SU-DHL-6 (cell line): ENCODE measurements at regions not wholly inside any gene's neighbourhood (a gene's known extent, or its start where the extent isn't known, plus 50 kb on each side); places are given as distances from the start of the nearest gene placed in this dataset.

Experiments
- EZH2phosphoT487 ChIP-seq: fragments of 200-600 bp; sonication (generic), shearing (Covaris generic); conservative IDR thresholded peaks from 2 replicates; pipeline ENCODE4 v1.6.1; 2018; ENCODE audit warnings: mild to moderate bottlenecking, antibody characterized with exemption, low read length, moderate library complexity, mixed read lengths
- TF ChIP-seq, protein P1 (sequence below): fragments of 200-600 bp; sonication (generic); IDR thresholded peaks from one replicate; pipeline ENCODE4 v1.5.1; 2017; ENCODE audit warnings: antibody characterized with exemption, mild to moderate bottlenecking, low read length, moderate library complexity; ENCODE audit not compliant: insufficient read depth, poor library complexity, severe bottlenecking

DNA sequence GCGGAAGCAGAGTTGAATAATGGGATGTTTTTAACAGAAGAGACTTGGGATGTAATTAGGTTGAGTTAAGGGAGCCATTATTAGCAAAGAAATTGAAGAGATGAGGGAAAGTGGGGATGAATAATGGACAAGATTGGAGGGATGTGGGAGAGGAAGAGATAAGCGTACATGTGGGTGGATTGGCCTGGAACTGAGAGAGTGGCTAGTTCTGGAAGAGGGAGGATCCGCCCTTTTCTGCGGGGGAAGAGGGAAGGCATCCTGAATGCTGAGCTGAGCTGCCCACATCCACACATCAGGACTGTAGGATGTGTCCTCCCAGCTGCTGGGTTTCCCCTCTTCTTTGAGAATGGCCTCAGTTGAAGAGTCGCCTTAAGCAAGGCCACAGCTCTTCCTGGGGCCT, 68.3 kb upstream of the CADM1 start:
- TF ChIP-seq EZH2phosphoT487, result no peak
- TF ChIP-seq, protein P1, sequence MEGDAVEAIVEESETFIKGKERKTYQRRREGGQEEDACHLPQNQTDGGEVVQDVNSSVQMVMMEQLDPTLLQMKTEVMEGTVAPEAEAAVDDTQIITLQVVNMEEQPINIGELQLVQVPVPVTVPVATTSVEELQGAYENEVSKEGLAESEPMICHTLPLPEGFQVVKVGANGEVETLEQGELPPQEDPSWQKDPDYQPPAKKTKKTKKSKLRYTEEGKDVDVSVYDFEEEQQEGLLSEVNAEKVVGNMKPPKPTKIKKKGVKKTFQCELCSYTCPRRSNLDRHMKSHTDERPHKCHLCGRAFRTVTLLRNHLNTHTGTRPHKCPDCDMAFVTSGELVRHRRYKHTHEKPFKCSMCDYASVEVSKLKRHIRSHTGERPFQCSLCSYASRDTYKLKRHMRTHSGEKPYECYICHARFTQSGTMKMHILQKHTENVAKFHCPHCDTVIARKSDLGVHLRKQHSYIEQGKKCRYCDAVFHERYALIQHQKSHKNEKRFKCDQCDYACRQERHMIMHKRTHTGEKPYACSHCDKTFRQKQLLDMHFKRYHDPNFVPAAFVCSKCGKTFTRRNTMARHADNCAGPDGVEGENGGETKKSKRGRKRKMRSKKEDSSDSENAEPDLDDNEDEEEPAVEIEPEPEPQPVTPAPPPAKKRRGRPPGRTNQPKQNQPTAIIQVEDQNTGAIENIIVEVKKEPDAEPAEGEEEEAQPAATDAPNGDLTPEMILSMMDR, result no peak
